Heart left ventricle (tissue), 13 donors: ENCODE measurements at regions not wholly inside any gene's neighbourhood (a gene's known extent, or its start where the extent isn't known, plus 50 kb on each side); places are given as distances from the start of the nearest gene placed in this dataset.

Experiments
- POLR2A ChIP-seq, 2 donors: fragments of 450-650 bp; IDR thresholded peaks; one replicate each; pipeline ENCODE4 v1.6.1; 2017; ENCODE audit warnings: antibody characterized with exemption in 2 of 2, mild to moderate bottlenecking in 2 of 2, moderate library complexity in 2 of 2
- TF ChIP-seq, protein P1 (sequence below), 12 donors: fragments of 200-600 bp; sonication (generic) in 4 of 12; IDR thresholded peaks; one replicate each; pipeline versions ENCODE4 v1.5.0 to v1.8.0; 2018 to 2022; ENCODE audit warnings: antibody characterized with exemption in 12 of 12, mild to moderate bottlenecking in 5 of 12
- donor health status: ischemic (EF 13 %, LVEDD 7.1; RV severe dilation, severe dysfunction).
- donor health status: DM: no; HTN: yes; CAD: no.
- donor health status: DM: no; HTN: no; CAD: no.
- donor health status: ischemic (EF 25% LVEDD 6.9; RV normal size, moderate dysfunction).
- donor health status: ischemic (EF 25% LVEDD 5.7; RV mildly dilated, moderate dysfunction).
- donor health status: ischemic (EF 35%, LVEDD 5.7; RV mildly dilated, moderate dysfunction).
- donor health status: nonischemic (EF 11% LVEDD 7.7; RV severe dilation, severe dysfunction).
- donor health status: DM: yes; HTN: yes; CAD: no.
- donor health status: PGD.
- donor health status: ischemic (EF 29% LVEDD 5.4; RV normal size, mild dysfunction).
- donor health status: nonischemic (EF 23%, LVEDD 6.1; RV moderate dilation, normal function).

- TF ChIP-seq POLR2A (IDR thresholded peaks at IDR 0.05) = no peak
- TF ChIP-seq, protein P1, sequence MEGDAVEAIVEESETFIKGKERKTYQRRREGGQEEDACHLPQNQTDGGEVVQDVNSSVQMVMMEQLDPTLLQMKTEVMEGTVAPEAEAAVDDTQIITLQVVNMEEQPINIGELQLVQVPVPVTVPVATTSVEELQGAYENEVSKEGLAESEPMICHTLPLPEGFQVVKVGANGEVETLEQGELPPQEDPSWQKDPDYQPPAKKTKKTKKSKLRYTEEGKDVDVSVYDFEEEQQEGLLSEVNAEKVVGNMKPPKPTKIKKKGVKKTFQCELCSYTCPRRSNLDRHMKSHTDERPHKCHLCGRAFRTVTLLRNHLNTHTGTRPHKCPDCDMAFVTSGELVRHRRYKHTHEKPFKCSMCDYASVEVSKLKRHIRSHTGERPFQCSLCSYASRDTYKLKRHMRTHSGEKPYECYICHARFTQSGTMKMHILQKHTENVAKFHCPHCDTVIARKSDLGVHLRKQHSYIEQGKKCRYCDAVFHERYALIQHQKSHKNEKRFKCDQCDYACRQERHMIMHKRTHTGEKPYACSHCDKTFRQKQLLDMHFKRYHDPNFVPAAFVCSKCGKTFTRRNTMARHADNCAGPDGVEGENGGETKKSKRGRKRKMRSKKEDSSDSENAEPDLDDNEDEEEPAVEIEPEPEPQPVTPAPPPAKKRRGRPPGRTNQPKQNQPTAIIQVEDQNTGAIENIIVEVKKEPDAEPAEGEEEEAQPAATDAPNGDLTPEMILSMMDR (IDR thresholded peaks at IDR 0.05) = no peak
Measured at GRCh38 chr16:72285324-72285723, 113.4 kb upstream of the PMFBP1 start.
